Psoas muscle (tissue), 7 donors: ENCODE measurements at regions not wholly inside any gene's neighbourhood (a gene's known extent, or its start where the extent isn't known, plus 50 kb on each side); places are given as distances from the start of the nearest gene placed in this dataset.
"Not testable (repeated sequence)": the region's sequence is repeated elsewhere in the genome, so short reads cannot be mapped to it uniquely, and the experiment has no call there.

Experiments used
- ATAC-seq, 4 donors: fragments of 200-7000 bp; cut with Tn5 transposase; one replicate each; pipeline ENCODE4 v1.9.1; 2020; ENCODE audit warnings: moderate library complexity in 3 of 4, mild to moderate bottlenecking in 2 of 4
- DNase-seq, 2 donors: peaks; one replicate each; pipeline ENCODE4 v3.0.0-alpha.2; 2020
- H3K27ac ChIP-seq: fragments of 200-600 bp; one replicate; pipeline ENCODE4 v1.8.0; 2022
- H3K27me3 ChIP-seq, 3 donors: fragments of 200-600 bp in 1 of 3; one replicate each; pipeline versions ENCODE4 v1.6.1 to v1.8.0; 2013 to 2022; ENCODE audit warnings: low read length in 2 of 3, mild to moderate bottlenecking in 2 of 3, moderate library complexity in 1 of 3; ENCODE audit not compliant: insufficient read depth in 3 of 3
- H3K36me3 ChIP-seq, 2 donors: fragments of 200-600 bp in 1 of 2; one replicate each; pipeline versions ENCODE4 v1.6.1 to v1.8.0; 2013 to 2022; ENCODE audit warnings: low read depth in 1 of 2, mild to moderate bottlenecking in 1 of 2, moderate library complexity in 1 of 2; ENCODE audit not compliant: insufficient read depth in 1 of 2
- H3K4me1 ChIP-seq: fragments of 200-600 bp; one replicate; pipeline ENCODE4 v1.8.0; 2022
- H3K4me3 ChIP-seq: fragments of 200-600 bp; one replicate; pipeline ENCODE4 v1.8.0; 2022; ENCODE audit warnings: mild to moderate bottlenecking
- H3K9me3 ChIP-seq: fragments of 200-600 bp; one replicate; pipeline ENCODE4 v1.8.0; 2022
- WGBS, 3 donors: extraction: QIAGEN DNeasy Blood & Tissue Kit; methylation state at CpG; one replicate each; pipeline versions ENCODE4 v1.1.6 to v1.1.7; 2013; 5-methylcytosine and 5-hydroxymethylcytosine counted together
- intact Hi-C, 2 donors: fragments of 100-400 bp; cut with DNase I; formaldehyde crosslinking; loops; one replicate each; pipeline versions ENCODE4 v1.11.0 to v1.14.2; 2022
- TF ChIP-seq, protein P1 (sequence below): fragments of 200-600 bp; IDR thresholded peaks from one replicate; pipeline ENCODE4 v1.8.0; 2022; ENCODE audit warnings: antibody characterized with exemption
- donor health status: healthy with polysubstance abuse.
- donor health status: DM: no; HTN: no; CAD: no; lungs with moderate emphysema.
- donor health status: Bipolar disorder and iron deficiency.
- donor health status: healthy.
- donor health status: DM: yes; HTN: yes; CAD: no.
- donor health status: DM: no; HTN: no; CAD: no.
- donor health status: DM: yes; HTN: yes; CAD: no.

DNA sequence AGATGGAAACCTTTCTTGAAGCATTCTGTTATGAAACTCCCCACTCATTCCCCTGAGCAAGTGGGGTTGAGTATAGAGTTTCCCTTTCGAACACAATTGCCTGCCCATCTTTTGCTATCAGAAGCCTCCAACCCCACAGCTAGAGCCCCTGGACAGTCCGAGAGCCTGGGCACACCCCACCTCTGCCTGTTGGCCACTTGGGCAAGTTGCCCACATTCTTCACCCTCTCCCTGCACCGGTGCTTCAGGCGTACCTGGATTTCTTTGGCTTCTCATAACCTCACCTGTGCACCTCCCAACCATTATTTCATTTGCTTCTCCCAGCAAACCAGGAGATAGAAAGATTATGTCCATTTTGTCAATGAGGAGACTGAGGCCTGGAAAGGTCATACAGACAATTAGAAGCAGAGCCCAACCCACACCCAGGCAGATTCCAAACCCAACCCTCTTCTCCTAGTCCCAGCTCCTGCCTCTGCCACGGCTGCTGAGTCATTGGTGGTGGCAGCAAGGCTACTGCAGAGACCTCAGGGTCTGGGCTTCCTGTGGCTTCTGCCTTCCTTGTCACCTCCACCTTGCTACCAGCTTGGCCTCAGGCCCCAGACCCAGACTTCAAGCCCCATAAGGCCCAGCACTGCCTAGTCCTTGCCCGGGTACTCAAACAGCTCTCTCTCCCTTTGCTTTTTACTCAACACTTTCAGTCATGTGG lies 118.7 kb upstream of the ZBTB40 start:
- Histone ChIP-seq H3K9me3 (no peaks in the 10 kb centered on the region), H3K36me3 (no peaks in the 10 kb centered on the region), H3K4me1 (no peaks in the 10 kb centered on the region), H3K27me3 (peaks cover 6 to 10% (median 8%) of the 10 kb centered on the region in 3 donors), H3K27ac (no peak overlapping the region), H3K4me3 (no peak overlapping the region)
- DNase-seq (no peak), ATAC-seq (no peak)
- intact Hi-C loops, result no loop called here
- WGBS, 3 donors, result 58 to 64% (median 61%) methylated on average over 6 of the region's 6 CpGs
- TF ChIP-seq, protein P1, sequence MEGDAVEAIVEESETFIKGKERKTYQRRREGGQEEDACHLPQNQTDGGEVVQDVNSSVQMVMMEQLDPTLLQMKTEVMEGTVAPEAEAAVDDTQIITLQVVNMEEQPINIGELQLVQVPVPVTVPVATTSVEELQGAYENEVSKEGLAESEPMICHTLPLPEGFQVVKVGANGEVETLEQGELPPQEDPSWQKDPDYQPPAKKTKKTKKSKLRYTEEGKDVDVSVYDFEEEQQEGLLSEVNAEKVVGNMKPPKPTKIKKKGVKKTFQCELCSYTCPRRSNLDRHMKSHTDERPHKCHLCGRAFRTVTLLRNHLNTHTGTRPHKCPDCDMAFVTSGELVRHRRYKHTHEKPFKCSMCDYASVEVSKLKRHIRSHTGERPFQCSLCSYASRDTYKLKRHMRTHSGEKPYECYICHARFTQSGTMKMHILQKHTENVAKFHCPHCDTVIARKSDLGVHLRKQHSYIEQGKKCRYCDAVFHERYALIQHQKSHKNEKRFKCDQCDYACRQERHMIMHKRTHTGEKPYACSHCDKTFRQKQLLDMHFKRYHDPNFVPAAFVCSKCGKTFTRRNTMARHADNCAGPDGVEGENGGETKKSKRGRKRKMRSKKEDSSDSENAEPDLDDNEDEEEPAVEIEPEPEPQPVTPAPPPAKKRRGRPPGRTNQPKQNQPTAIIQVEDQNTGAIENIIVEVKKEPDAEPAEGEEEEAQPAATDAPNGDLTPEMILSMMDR, result no peak

GRCh38 chr1:22333516-22334121 lies 118.0 kb upstream of the ZBTB40 start:
- H3K36me3 ChIP-seq, result no peaks in the 10 kb centered on the region
- WGBS, 3 donors, result 80 to 95% (median 89%) methylated on average over 2 of the region's 2 CpGs
- DNase-seq, result no peak
- ATAC-seq, result no peak
- no peaks in the 10 kb centered on the region for H3K4me1 ChIP-seq
- no peak overlapping the region for H3K27ac ChIP-seq
- intact Hi-C loops, result no loop called here
- no peaks in the 10 kb centered on the region for H3K9me3 ChIP-seq
- H3K4me3 ChIP-seq, result no peak overlapping the region
- TF ChIP-seq, protein P1, result no peak
- peaks cover 6 to 10% (median 8%) of the 10 kb centered on the region in 3 donors for H3K27me3 ChIP-seq

DNA sequence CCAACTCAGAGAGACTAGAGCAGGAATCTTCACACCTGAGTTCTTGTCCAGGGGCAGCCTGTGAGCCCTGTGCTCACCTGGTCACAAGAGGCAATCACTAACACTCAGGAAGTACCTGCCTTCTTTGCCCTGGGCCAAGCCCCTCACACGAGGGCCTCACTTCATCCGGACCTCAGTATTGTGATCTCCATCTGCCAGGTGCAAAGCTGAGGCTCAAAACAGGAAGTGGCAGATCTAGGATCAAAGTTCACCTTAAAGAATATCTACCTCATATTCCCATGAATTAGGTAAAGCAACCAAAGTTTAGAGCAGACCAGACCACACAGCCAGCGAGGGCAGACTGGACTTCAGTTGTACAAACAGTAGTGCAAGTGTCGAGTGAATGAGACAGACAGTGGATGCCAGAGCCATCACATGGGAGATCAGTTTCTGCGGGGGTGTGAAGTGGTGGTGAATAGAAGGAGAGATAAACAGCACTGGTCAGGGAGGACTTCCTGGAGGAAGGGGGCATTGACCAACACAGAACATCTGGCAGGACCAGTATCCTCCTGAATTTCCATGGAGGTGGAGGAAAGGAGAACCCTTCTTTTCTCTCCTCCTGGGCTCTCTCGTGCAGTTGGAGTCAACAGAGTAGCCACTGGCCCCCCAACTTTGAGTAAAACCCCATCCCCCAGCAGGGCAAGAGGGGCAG lies 116.6 kb upstream of the ZBTB40 start:
- intact Hi-C loops, result no loop called here
- Histone ChIP-seq H3K9me3 (no peaks in the 10 kb centered on the region), H3K4me3 (no peak overlapping the region), H3K4me1 (no peaks in the 10 kb centered on the region), H3K27ac (no peak overlapping the region), H3K36me3 (no peaks in the 10 kb centered on the region), H3K27me3 (peaks cover 0 to 14% (median 7%) of the 10 kb centered on the region in 3 donors)
- TF ChIP-seq, protein P1, result no peak
- whole genome bisulfite sequencing, 3 donors, result 59 to 64% (median 62%) methylated on average over 6 of the region's 6 CpGs
- DNase-seq (no peak), ATAC-seq (no peak)

- H3K27me3 ChIP-seq, result peaks cover 0 to 26% (median 7%) of the 10 kb centered on the region in 3 donors
- H3K4me3 ChIP-seq, H3K36me3 ChIP-seq, ATAC-seq, DNase-seq, H3K4me1 ChIP-seq, H3K9me3 ChIP-seq, H3K27ac ChIP-seq, intact Hi-C loops: not testable (repeated sequence)
- 89 to 93% (median 90%) methylated on average over 2 of the region's 2 CpGs for WGBS, 3 donors
These were observed 115.4 kb upstream of the ZBTB40 start for GRCh38 chr1:22336274-22336673.

GRCh38 chr1:22336696-22337545 lies 114.7 kb upstream of the ZBTB40 start:
- H3K9me3 ChIP-seq, DNase-seq, intact Hi-C loops, H3K4me3 ChIP-seq, H3K36me3 ChIP-seq, H3K27ac ChIP-seq, H3K4me1 ChIP-seq, ATAC-seq: not testable (repeated sequence)
- peaks cover 0 to 31% (median 7%) of the 10 kb centered on the region in 3 donors for H3K27me3 ChIP-seq
- 72 to 84% (median 82%) methylated on average over 2 of the region's 2 CpGs for WGBS, 3 donors
